Rectal smooth muscle tissue (tissue), 1 donor: ENCODE measurements at regions not wholly inside any gene's neighbourhood (a gene's known extent, or its start where the extent isn't known, plus 50 kb on each side); places are given as distances from the start of the nearest gene placed in this dataset.

Experiments
- H3K27ac ChIP-seq: one replicate; pipeline ENCODE4 v1.7.0; 2013; ENCODE audit warnings: low read depth, low read length, inconsistent platforms
- H3K27me3 ChIP-seq: one replicate; pipeline ENCODE4 v1.7.0; 2013; ENCODE audit warnings: low read length; ENCODE audit not compliant: control insufficient read depth, insufficient read depth
- H3K36me3 ChIP-seq: one replicate; pipeline ENCODE4 v1.7.0; 2013; ENCODE audit warnings: low read length; ENCODE audit not compliant: control insufficient read depth, insufficient read depth
- H3K4me1 ChIP-seq: one replicate; pipeline ENCODE4 v1.7.0; 2013; ENCODE audit warnings: low read length; ENCODE audit not compliant: control insufficient read depth, insufficient read depth
- H3K4me3 ChIP-seq: one replicate; pipeline ENCODE4 v1.7.0; 2013; ENCODE audit warnings: low read length
- H3K9ac ChIP-seq: one replicate; pipeline ENCODE4 v1.7.0; 2013; ENCODE audit warnings: low read length

GRCh38 chr4:184317234-184317918 lies 99.7 kb upstream of the ENPP6 start:
- Histone ChIP-seq H3K4me3 (no peak overlapping the region), H3K27me3 (no peaks in the 10 kb centered on the region), H3K4me1 (no peaks in the 10 kb centered on the region), H3K9ac (no peak overlapping the region), H3K36me3 (no peaks in the 10 kb centered on the region), H3K27ac (no peak overlapping the region)

GRCh38 chr4:184316821-184317220 lies 99.1 kb upstream of the ENPP6 start:
- H3K9ac ChIP-seq: no peak overlapping the region
- no peaks in the 10 kb centered on the region for H3K4me1 ChIP-seq
- no peaks in the 10 kb centered on the region for H3K36me3 ChIP-seq
- H3K27me3 ChIP-seq: no peaks in the 10 kb centered on the region
- H3K4me3 ChIP-seq: no peak overlapping the region
- H3K27ac ChIP-seq: no peak overlapping the region

GRCh38 chr4:184315675-184316359 lies 98.1 kb upstream of the ENPP6 start:
- no peak overlapping the region for H3K4me3 ChIP-seq
- no peak overlapping the region for H3K9ac ChIP-seq
- no peaks in the 10 kb centered on the region for H3K36me3 ChIP-seq
- H3K27ac ChIP-seq: no peak overlapping the region
- no peaks in the 10 kb centered on the region for H3K4me1 ChIP-seq
- H3K27me3 ChIP-seq: no peaks in the 10 kb centered on the region

GRCh38 chr4:184313702-184314659 lies 96.3 kb upstream of the ENPP6 start:
- Histone ChIP-seq H3K27ac (no peak overlapping the region), H3K4me1 (no peaks in the 10 kb centered on the region), H3K36me3 (no peaks in the 10 kb centered on the region), H3K4me3 (no peak overlapping the region), H3K9ac (no peak overlapping the region), H3K27me3 (no peaks in the 10 kb centered on the region)

- Histone ChIP-seq H3K27ac (no peak overlapping the region), H3K36me3 (no peaks in the 10 kb centered on the region), H3K27me3 (no peaks in the 10 kb centered on the region), H3K9ac (no peak overlapping the region), H3K4me1 (no peaks in the 10 kb centered on the region), H3K4me3 (no peak overlapping the region)
Observed at GRCh38 chr4:184313058-184313581, 95.4 kb upstream of the ENPP6 start.

DNA sequence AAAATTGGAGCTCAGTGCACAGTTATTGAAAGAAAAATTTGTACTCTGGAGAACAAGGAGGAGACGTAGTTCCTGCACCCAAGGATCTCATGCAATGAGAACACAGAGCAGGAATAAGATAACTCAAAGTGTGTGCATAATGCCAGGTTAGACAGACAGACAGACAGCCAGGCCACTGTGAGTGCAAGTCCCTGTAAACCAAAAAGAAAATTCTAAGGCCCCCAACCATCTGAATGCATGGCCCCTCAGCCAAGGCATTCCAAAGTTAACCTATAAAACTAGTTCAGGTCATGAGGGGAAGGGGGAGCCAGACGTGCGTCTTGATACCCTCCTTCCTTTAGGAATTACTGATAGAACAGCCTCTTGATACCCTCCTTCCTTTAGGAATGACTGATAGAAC lies 94.5 kb upstream of the ENPP6 start:
- H3K9ac ChIP-seq: no peak overlapping the region

GRCh38 chr4:184310881-184311709 lies 93.4 kb upstream of the ENPP6 start:
- no peak overlapping the region for H3K27ac ChIP-seq
- no peaks in the 10 kb centered on the region for H3K4me1 ChIP-seq
- no peaks in the 10 kb centered on the region for H3K36me3 ChIP-seq
- H3K4me3 ChIP-seq: no peak overlapping the region
- H3K9ac ChIP-seq: no peak overlapping the region
- no peaks in the 10 kb centered on the region for H3K27me3 ChIP-seq

More for the DNA sequence above, 94.5 kb upstream of the ENPP6 start:
- H3K27me3 ChIP-seq: no peaks in the 10 kb centered on the region
- no peak overlapping the region for H3K4me3 ChIP-seq
- no peaks in the 10 kb centered on the region for H3K36me3 ChIP-seq
- H3K4me1 ChIP-seq: no peaks in the 10 kb centered on the region
- H3K27ac ChIP-seq: no peak overlapping the region

DNA sequence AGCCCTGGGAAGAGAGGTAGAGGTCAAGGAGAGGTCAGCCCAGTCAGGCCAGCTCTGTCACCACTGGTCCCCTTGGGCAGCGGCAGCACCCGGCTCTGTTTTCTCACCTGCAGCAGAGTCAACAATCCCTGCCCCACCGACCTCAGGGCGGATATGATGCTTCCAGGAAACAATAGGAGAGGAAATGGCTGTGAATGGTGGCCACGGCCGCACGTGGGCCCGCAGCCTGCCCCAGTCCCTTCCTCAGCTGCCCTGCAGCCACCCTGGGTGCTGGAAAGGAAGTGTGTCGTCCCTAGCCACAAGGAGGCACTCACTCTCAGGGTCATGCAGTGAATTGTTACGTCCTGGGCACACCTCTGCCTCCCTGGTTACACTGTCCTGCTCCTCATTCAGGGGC lies 92.5 kb upstream of the ENPP6 start:
- Histone ChIP-seq H3K4me3 (no peak overlapping the region), H3K9ac (no peak overlapping the region), H3K36me3 (no peaks in the 10 kb centered on the region), H3K4me1 (no peaks in the 10 kb centered on the region), H3K27ac (no peak overlapping the region), H3K27me3 (no peaks in the 10 kb centered on the region)

DNA sequence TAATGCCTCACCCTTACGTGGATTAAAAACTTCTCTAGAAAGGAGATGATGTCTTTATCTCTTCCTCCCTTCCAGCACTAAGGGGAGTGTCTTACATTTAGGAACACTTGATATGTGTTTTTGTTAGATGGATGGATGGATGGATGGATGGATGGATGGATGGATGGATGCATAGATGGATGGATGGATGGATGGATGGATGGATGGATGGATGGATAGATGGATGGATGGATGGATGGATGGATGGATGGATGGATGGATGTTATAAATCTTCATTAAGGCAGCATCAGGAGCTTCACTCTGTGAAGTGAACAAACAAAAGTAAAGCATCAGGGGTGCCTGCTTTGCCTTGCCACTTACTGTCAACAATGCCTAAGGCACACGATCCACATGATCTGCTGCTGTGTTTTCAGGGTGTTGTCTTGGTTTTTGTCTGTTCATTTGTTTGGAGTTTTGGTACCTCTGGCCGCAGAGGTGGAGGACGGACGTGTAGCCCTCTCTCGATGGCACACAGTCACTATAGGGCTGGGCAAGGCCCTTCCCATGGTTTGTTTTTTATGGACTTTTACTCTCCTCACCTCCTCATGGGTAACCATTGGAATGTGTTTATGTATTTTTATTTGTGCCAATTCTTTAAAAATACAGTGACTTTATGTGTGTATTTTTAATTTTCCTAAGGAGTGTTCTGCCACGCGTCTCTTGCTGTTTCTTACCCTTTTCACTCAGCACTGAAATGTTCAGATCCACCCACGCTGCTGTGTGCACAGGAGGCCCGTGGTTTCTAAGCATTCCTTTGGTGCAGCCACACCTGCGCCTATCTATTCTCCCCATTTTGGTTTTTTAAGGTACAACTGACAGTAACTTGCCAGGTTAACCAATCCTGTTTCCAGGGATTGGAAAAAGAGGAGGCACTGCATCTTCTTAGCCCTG lies 91.8 kb upstream of the ENPP6 start:
- H3K27me3 ChIP-seq: no peaks in the 10 kb centered on the region
- H3K4me3 ChIP-seq: no peak overlapping the region
- no peak overlapping the region for H3K9ac ChIP-seq
- no peaks in the 10 kb centered on the region for H3K4me1 ChIP-seq
- no peak overlapping the region for H3K27ac ChIP-seq
- H3K36me3 ChIP-seq: no peaks in the 10 kb centered on the region

GRCh38 chr4:184306949-184307348 lies 89.3 kb upstream of the ENPP6 start:
- Histone ChIP-seq H3K9ac (no peak overlapping the region), H3K4me3 (no peak overlapping the region), H3K27me3 (no peaks in the 10 kb centered on the region), H3K36me3 (no peaks in the 10 kb centered on the region), H3K27ac (no peak overlapping the region), H3K4me1 (no peaks in the 10 kb centered on the region)

DNA sequence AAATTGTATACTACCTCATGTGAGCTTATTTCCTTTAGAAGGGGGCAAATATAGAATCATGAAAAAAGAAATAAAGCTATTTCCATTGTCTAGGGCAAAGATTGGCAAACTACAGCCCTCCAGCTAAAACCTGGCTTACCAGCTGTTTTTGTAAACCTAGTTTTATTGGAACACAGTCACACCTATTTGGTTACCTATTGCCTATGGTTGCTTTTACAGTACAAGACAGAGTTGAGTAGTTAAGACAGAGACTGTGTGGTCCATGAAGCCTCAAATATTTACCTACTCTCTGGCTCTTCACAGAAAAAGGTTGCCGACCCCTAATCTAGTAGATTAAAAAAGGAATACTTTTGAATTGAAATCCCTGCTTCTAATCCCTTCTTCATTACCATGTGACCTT lies 88.8 kb upstream of the ENPP6 start:
- Histone ChIP-seq H3K9ac (no peak overlapping the region), H3K36me3 (no peaks in the 10 kb centered on the region), H3K4me1 (no peaks in the 10 kb centered on the region), H3K4me3 (no peak overlapping the region), H3K27ac (no peak overlapping the region), H3K27me3 (no peaks in the 10 kb centered on the region)
